Upper lobe of left lung (tissue), 4 donors: ENCODE measurements at regions not wholly inside any gene's neighbourhood (a gene's known extent, or its start where the extent isn't known, plus 50 kb on each side); places are given as distances from the start of the nearest gene placed in this dataset.

Experiments used
- POLR2A ChIP-seq, 4 donors: fragments of 450-650 bp; IDR thresholded peaks; one replicate each; pipeline ENCODE4 v1.5.1; 2016 to 2017; ENCODE audit warnings: antibody characterized with exemption in 4 of 4, mild to moderate bottlenecking in 2 of 4
- POLR2AphosphoS5 ChIP-seq, 2 donors: sonication (generic); formaldehyde crosslinking; IDR thresholded peaks; one replicate each; pipeline ENCODE4 v1.5.1; 2017; ENCODE audit warnings: antibody characterized with exemption in 2 of 2
- TF ChIP-seq, protein P1 (sequence below), 6 experiments: fragments of 450-650 bp in 4 of 6; fragments of 200-600 bp in 2 of 6; sonication (generic) in 2 of 6; IDR thresholded peaks; one replicate each; pipeline ENCODE4 v1.5.1; 2016 to 2019; ENCODE audit warnings: antibody characterized with exemption in 6 of 6

DNA sequence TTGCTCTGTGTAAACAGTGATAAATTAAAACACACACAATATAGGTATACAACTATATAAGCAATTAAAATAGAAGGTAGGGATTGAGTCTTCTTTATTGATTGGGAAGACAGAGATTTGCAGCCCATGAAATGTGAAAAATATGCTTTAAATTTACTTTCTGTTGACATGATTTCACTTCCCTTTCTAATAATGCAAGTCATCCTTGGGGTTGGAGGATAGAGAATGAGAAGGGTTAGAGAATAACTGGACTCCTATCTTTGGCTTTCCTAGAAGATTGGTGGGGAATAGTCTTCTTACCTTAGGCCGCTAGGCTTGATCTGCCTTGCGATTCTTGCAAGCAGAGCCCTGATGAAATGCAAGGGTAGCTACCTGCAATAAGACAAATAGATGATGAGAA, 339.8 kb downstream of the NYAP2 start:
- TF ChIP-seq, protein P1, sequence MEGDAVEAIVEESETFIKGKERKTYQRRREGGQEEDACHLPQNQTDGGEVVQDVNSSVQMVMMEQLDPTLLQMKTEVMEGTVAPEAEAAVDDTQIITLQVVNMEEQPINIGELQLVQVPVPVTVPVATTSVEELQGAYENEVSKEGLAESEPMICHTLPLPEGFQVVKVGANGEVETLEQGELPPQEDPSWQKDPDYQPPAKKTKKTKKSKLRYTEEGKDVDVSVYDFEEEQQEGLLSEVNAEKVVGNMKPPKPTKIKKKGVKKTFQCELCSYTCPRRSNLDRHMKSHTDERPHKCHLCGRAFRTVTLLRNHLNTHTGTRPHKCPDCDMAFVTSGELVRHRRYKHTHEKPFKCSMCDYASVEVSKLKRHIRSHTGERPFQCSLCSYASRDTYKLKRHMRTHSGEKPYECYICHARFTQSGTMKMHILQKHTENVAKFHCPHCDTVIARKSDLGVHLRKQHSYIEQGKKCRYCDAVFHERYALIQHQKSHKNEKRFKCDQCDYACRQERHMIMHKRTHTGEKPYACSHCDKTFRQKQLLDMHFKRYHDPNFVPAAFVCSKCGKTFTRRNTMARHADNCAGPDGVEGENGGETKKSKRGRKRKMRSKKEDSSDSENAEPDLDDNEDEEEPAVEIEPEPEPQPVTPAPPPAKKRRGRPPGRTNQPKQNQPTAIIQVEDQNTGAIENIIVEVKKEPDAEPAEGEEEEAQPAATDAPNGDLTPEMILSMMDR (IDR thresholded peaks at IDR 0.05) = no peak
- no peak for TF ChIP-seq POLR2A (IDR thresholded peaks at IDR 0.05)
- TF ChIP-seq POLR2AphosphoS5 (IDR thresholded peaks at IDR 0.05) = no peak
